ENCODE measurements at regions not wholly inside any gene's neighbourhood (a gene's known extent, or its start where the extent isn't known, plus 50 kb on each side); places are given as distances from the start of the nearest gene placed in this dataset.

DNA sequence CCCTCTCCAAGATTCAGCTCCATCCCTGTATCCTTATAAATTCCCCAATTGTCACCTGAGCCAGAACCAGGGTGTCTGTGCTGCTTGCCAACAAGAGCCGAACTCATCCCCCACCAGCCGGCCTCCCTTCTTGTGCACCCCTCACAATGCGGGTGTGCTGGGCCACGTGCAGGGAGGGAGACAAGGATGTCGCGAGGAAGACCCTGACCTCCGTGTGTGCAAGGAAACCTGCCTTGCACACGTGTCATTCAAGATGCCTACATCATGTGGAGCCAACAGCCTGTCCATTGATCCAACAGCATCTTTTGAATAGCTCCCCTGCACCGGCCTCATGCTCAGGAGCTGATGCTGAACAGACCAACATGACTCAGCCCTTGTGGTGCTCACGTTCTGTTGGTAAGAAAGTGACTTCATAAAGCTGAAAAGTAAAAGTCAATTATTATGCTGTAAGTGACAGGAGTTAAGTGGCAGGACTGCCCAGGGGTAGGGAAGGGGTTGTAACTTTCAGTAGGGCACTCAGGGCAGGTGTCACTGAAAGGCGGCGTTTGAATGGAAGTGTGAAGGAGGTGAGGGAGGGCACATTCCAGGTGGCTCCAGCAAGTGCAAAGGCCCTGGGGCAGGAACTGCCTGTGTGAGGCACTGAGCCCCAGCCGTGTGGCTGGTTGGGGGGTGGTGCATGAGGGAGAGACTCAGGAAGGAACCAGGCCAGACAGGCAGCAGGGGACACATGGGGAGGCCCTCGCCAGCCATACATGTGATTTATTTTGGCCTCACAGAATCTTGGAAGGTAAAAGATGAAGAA lies 302.2 kb downstream of the FOXL1 start:
- TF ChIP-seq, protein P1, sequence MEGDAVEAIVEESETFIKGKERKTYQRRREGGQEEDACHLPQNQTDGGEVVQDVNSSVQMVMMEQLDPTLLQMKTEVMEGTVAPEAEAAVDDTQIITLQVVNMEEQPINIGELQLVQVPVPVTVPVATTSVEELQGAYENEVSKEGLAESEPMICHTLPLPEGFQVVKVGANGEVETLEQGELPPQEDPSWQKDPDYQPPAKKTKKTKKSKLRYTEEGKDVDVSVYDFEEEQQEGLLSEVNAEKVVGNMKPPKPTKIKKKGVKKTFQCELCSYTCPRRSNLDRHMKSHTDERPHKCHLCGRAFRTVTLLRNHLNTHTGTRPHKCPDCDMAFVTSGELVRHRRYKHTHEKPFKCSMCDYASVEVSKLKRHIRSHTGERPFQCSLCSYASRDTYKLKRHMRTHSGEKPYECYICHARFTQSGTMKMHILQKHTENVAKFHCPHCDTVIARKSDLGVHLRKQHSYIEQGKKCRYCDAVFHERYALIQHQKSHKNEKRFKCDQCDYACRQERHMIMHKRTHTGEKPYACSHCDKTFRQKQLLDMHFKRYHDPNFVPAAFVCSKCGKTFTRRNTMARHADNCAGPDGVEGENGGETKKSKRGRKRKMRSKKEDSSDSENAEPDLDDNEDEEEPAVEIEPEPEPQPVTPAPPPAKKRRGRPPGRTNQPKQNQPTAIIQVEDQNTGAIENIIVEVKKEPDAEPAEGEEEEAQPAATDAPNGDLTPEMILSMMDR (conservative IDR thresholded peaks at IDR 0.05 in 1 of 2, IDR thresholded peaks at IDR 0.05 in 1 of 2; ENCODE audit: low read depth in 1 of 2, low read length in 2 of 2), result no peak
- TF ChIP-seq EZH2 (IDR thresholded peaks at IDR 0.05; ENCODE audit: low read length, missing control alignments), result no peak
